ENCODE measurements at regions not wholly inside any gene's neighbourhood (a gene's known extent, or its start where the extent isn't known, plus 50 kb on each side); places are given as distances from the start of the nearest gene placed in this dataset.

DNA sequence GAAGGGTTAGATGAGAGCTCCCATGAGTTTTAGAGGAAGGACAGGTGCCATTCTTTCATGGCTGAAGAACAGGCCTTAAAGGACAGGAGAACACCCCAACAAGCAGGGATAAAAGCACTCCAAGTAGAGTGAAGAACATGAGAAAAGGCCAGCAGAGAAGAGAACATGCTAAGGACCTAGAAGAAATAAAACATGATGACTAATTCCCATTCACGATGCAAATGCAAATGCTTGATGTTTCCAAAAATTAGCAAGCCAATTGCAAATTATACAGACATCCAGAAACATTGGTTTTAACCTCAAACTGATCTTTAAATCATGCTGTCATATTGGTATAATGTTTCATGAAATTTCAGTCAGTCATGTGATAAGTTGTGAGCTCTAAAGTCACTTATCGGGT lies 241.7 kb downstream of the CNTN3 start:
- TF ChIP-seq, protein P1, sequence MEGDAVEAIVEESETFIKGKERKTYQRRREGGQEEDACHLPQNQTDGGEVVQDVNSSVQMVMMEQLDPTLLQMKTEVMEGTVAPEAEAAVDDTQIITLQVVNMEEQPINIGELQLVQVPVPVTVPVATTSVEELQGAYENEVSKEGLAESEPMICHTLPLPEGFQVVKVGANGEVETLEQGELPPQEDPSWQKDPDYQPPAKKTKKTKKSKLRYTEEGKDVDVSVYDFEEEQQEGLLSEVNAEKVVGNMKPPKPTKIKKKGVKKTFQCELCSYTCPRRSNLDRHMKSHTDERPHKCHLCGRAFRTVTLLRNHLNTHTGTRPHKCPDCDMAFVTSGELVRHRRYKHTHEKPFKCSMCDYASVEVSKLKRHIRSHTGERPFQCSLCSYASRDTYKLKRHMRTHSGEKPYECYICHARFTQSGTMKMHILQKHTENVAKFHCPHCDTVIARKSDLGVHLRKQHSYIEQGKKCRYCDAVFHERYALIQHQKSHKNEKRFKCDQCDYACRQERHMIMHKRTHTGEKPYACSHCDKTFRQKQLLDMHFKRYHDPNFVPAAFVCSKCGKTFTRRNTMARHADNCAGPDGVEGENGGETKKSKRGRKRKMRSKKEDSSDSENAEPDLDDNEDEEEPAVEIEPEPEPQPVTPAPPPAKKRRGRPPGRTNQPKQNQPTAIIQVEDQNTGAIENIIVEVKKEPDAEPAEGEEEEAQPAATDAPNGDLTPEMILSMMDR (IDR thresholded peaks at IDR 0.05), result no peak
- TF ChIP-seq POLR2A (IDR thresholded peaks at IDR 0.05), result no peak

Data from Peyer's patch (tissue), 4 donors.